ENCODE measurements at regions not wholly inside any gene's neighbourhood (a gene's known extent, or its start where the extent isn't known, plus 50 kb on each side); places are given as distances from the start of the nearest gene placed in this dataset.

GRCh38 chr4:148716431-148717052, 274.3 kb upstream of the NR3C2 start:
- Histone ChIP-seq H3K27me3 (ENCODE audit: control insufficient read depth, insufficient read depth, low read length) (no peaks in the 10 kb centered on the region), H3K36me3 (ENCODE audit: control insufficient read depth, insufficient read depth, low read length) (no peaks in the 10 kb centered on the region), H3K27ac (ENCODE audit: low read depth, low read length) (no peak overlapping the region), H3K9ac (ENCODE audit: low read length) (no peak overlapping the region), H3K4me3 (ENCODE audit: low read length) (no peak overlapping the region), H3K4me1 (ENCODE audit: control insufficient read depth, insufficient read depth, low read length) (no peaks in the 10 kb centered on the region)

GRCh38 chr4:148704291-148704690, 262.1 kb upstream of the NR3C2 start:
- Histone ChIP-seq H3K27ac (ENCODE audit: low read depth, low read length) (no peak overlapping the region), H3K4me1 (ENCODE audit: control insufficient read depth, insufficient read depth, low read length) (no peaks in the 10 kb centered on the region), H3K4me3 (ENCODE audit: low read length) (no peak overlapping the region), H3K36me3 (ENCODE audit: control insufficient read depth, insufficient read depth, low read length) (no peaks in the 10 kb centered on the region), H3K27me3 (ENCODE audit: control insufficient read depth, insufficient read depth, low read length) (no peaks in the 10 kb centered on the region), H3K9ac (ENCODE audit: low read length) (no peak overlapping the region)

GRCh38 chr4:148694702-148695101, 252.5 kb upstream of the NR3C2 start:
- H3K27me3 ChIP-seq (ENCODE audit: control insufficient read depth, insufficient read depth, low read length): no peaks in the 10 kb centered on the region
- H3K9ac ChIP-seq (ENCODE audit: low read length): no peak overlapping the region
- H3K27ac ChIP-seq (ENCODE audit: low read depth, low read length): no peak overlapping the region
- H3K4me3 ChIP-seq (ENCODE audit: low read length): no peak overlapping the region
- H3K36me3 ChIP-seq (ENCODE audit: control insufficient read depth, insufficient read depth, low read length): no peaks in the 10 kb centered on the region
- no peaks in the 10 kb centered on the region for H3K4me1 ChIP-seq (ENCODE audit: control insufficient read depth, insufficient read depth, low read length)

GRCh38 chr4:148693913-148694649, 251.9 kb upstream of the NR3C2 start:
- H3K27me3 ChIP-seq (ENCODE audit: control insufficient read depth, insufficient read depth, low read length): no peaks in the 10 kb centered on the region
- H3K36me3 ChIP-seq (ENCODE audit: control insufficient read depth, insufficient read depth, low read length): no peaks in the 10 kb centered on the region
- H3K4me3 ChIP-seq (ENCODE audit: low read length): no peak overlapping the region
- no peak overlapping the region for H3K9ac ChIP-seq (ENCODE audit: low read length)
- no peak overlapping the region for H3K27ac ChIP-seq (ENCODE audit: low read depth, low read length)
- no peaks in the 10 kb centered on the region for H3K4me1 ChIP-seq (ENCODE audit: control insufficient read depth, insufficient read depth, low read length)

GRCh38 chr4:148692242-148692641, 250.0 kb upstream of the NR3C2 start:
- no peaks in the 10 kb centered on the region for H3K27me3 ChIP-seq (ENCODE audit: control insufficient read depth, insufficient read depth, low read length)
- H3K9ac ChIP-seq (ENCODE audit: low read length): no peak overlapping the region
- no peaks in the 10 kb centered on the region for H3K4me1 ChIP-seq (ENCODE audit: control insufficient read depth, insufficient read depth, low read length)
- no peak overlapping the region for H3K27ac ChIP-seq (ENCODE audit: low read depth, low read length)
- H3K36me3 ChIP-seq (ENCODE audit: control insufficient read depth, insufficient read depth, low read length): no peaks in the 10 kb centered on the region
- H3K4me3 ChIP-seq (ENCODE audit: low read length): no peak overlapping the region

GRCh38 chr4:148686449-148686848, 244.2 kb upstream of the NR3C2 start:
- Histone ChIP-seq H3K27me3 (ENCODE audit: control insufficient read depth, insufficient read depth, low read length) (no peaks in the 10 kb centered on the region), H3K4me1 (ENCODE audit: control insufficient read depth, insufficient read depth, low read length) (no peaks in the 10 kb centered on the region), H3K4me3 (ENCODE audit: low read length) (no peak overlapping the region), H3K9ac (ENCODE audit: low read length) (no peak overlapping the region), H3K27ac (ENCODE audit: low read depth, low read length) (no peak overlapping the region), H3K36me3 (ENCODE audit: control insufficient read depth, insufficient read depth, low read length) (no peaks in the 10 kb centered on the region)

GRCh38 chr4:148684638-148685037, 242.4 kb upstream of the NR3C2 start:
- Histone ChIP-seq H3K4me3 (ENCODE audit: low read length) (no peak overlapping the region), H3K27ac (ENCODE audit: low read depth, low read length) (no peak overlapping the region), H3K4me1 (ENCODE audit: control insufficient read depth, insufficient read depth, low read length) (no peaks in the 10 kb centered on the region), H3K27me3 (ENCODE audit: control insufficient read depth, insufficient read depth, low read length) (no peaks in the 10 kb centered on the region), H3K9ac (ENCODE audit: low read length) (no peak overlapping the region), H3K36me3 (ENCODE audit: control insufficient read depth, insufficient read depth, low read length) (no peaks in the 10 kb centered on the region)

GRCh38 chr4:148680884-148681283, 238.7 kb upstream of the NR3C2 start:
- H3K4me1 ChIP-seq (ENCODE audit: control insufficient read depth, insufficient read depth, low read length): no peaks in the 10 kb centered on the region
- H3K27me3 ChIP-seq (ENCODE audit: control insufficient read depth, insufficient read depth, low read length): no peaks in the 10 kb centered on the region
- H3K9ac ChIP-seq (ENCODE audit: low read length): no peak overlapping the region
- no peak overlapping the region for H3K4me3 ChIP-seq (ENCODE audit: low read length)
- H3K36me3 ChIP-seq (ENCODE audit: control insufficient read depth, insufficient read depth, low read length): no peaks in the 10 kb centered on the region
- H3K27ac ChIP-seq (ENCODE audit: low read depth, low read length): no peak overlapping the region

GRCh38 chr4:148676344-148676743, 234.1 kb upstream of the NR3C2 start:
- H3K27me3 ChIP-seq (ENCODE audit: control insufficient read depth, insufficient read depth, low read length): no peaks in the 10 kb centered on the region
- H3K4me3 ChIP-seq (ENCODE audit: low read length): no peak overlapping the region
- no peak overlapping the region for H3K9ac ChIP-seq (ENCODE audit: low read length)
- H3K27ac ChIP-seq (ENCODE audit: low read depth, low read length): no peak overlapping the region
- H3K4me1 ChIP-seq (ENCODE audit: control insufficient read depth, insufficient read depth, low read length): no peaks in the 10 kb centered on the region
- no peaks in the 10 kb centered on the region for H3K36me3 ChIP-seq (ENCODE audit: control insufficient read depth, insufficient read depth, low read length)

GRCh38 chr4:148674876-148675275, 232.7 kb upstream of the NR3C2 start:
- no peaks in the 10 kb centered on the region for H3K27me3 ChIP-seq (ENCODE audit: control insufficient read depth, insufficient read depth, low read length)
- H3K4me3 ChIP-seq (ENCODE audit: low read length): no peak overlapping the region
- no peak overlapping the region for H3K9ac ChIP-seq (ENCODE audit: low read length)
- no peak overlapping the region for H3K27ac ChIP-seq (ENCODE audit: low read depth, low read length)
- H3K4me1 ChIP-seq (ENCODE audit: control insufficient read depth, insufficient read depth, low read length): no peaks in the 10 kb centered on the region
- H3K36me3 ChIP-seq (ENCODE audit: control insufficient read depth, insufficient read depth, low read length): no peaks in the 10 kb centered on the region

- H3K9ac ChIP-seq (ENCODE audit: low read length): no peak overlapping the region
- H3K4me3 ChIP-seq (ENCODE audit: low read length): no peak overlapping the region
- H3K4me1 ChIP-seq (ENCODE audit: control insufficient read depth, insufficient read depth, low read length): no peaks in the 10 kb centered on the region
- H3K36me3 ChIP-seq (ENCODE audit: control insufficient read depth, insufficient read depth, low read length): no peaks in the 10 kb centered on the region
- no peak overlapping the region for H3K27ac ChIP-seq (ENCODE audit: low read depth, low read length)
- no peaks in the 10 kb centered on the region for H3K27me3 ChIP-seq (ENCODE audit: control insufficient read depth, insufficient read depth, low read length)
These were observed 222.4 kb upstream of the NR3C2 start for GRCh38 chr4:148664636-148665035.

- H3K27me3 ChIP-seq (ENCODE audit: control insufficient read depth, insufficient read depth, low read length): no peaks in the 10 kb centered on the region
- no peak overlapping the region for H3K4me3 ChIP-seq (ENCODE audit: low read length)
- H3K27ac ChIP-seq (ENCODE audit: low read depth, low read length): no peak overlapping the region
- H3K36me3 ChIP-seq (ENCODE audit: control insufficient read depth, insufficient read depth, low read length): no peaks in the 10 kb centered on the region
- H3K9ac ChIP-seq (ENCODE audit: low read length): no peak overlapping the region
- H3K4me1 ChIP-seq (ENCODE audit: control insufficient read depth, insufficient read depth, low read length): no peaks in the 10 kb centered on the region
These were observed 211.9 kb upstream of the NR3C2 start for GRCh38 chr4:148654131-148654530.

GRCh38 chr4:148653681-148654080, 211.5 kb upstream of the NR3C2 start:
- H3K4me1 ChIP-seq (ENCODE audit: control insufficient read depth, insufficient read depth, low read length): no peaks in the 10 kb centered on the region
- H3K9ac ChIP-seq (ENCODE audit: low read length): no peak overlapping the region
- no peak overlapping the region for H3K27ac ChIP-seq (ENCODE audit: low read depth, low read length)
- H3K36me3 ChIP-seq (ENCODE audit: control insufficient read depth, insufficient read depth, low read length): no peaks in the 10 kb centered on the region
- no peaks in the 10 kb centered on the region for H3K27me3 ChIP-seq (ENCODE audit: control insufficient read depth, insufficient read depth, low read length)
- H3K4me3 ChIP-seq (ENCODE audit: low read length): no peak overlapping the region
